CD4-positive, alpha-beta T cell treated with Interleukin-4 for 1 hour (primary cell): ENCODE measurements at regions not wholly inside any gene's neighbourhood (a gene's known extent, or its start where the extent isn't known, plus 50 kb on each side); places are given as distances from the start of the nearest gene placed in this dataset.

ENCODE experiments used
- DNase-seq, 2 donors: peaks; one replicate each; pipeline ENCODE4 v3.0.0-alpha.2; 2020 to 2022

- no peak for DNase-seq
These were observed 280.3 kb upstream of the JARID2 start for GRCh38 chr6:14965424-14966075.

- DNase-seq: no peak
These were observed 279.6 kb upstream of the JARID2 start for GRCh38 chr6:14966096-14966905.

- no peak for DNase-seq
These were observed 278.8 kb upstream of the JARID2 start for GRCh38 chr6:14966906-14967711.

GRCh38 chr6:14968056-14968637, 277.7 kb upstream of the JARID2 start:
- DNase-seq: no peak

- no peak for DNase-seq
These were observed 276.7 kb upstream of the JARID2 start for GRCh38 chr6:14969126-14969525.

- no peak for DNase-seq
These were observed 273.3 kb upstream of the JARID2 start for GRCh38 chr6:14972379-14973067.

GRCh38 chr6:14974372-14974771, 271.5 kb upstream of the JARID2 start:
- no peak for DNase-seq

GRCh38 chr6:14974792-14975470, 270.9 kb upstream of the JARID2 start:
- no peak for DNase-seq

GRCh38 chr6:14975471-14975817, 270.4 kb upstream of the JARID2 start:
- DNase-seq: no peak

GRCh38 chr6:14977747-14978382, 268.0 kb upstream of the JARID2 start:
- no peak for DNase-seq

GRCh38 chr6:14981960-14982359, 263.9 kb upstream of the JARID2 start:
- DNase-seq: peak in 1 of 2 donors; percentile 26

GRCh38 chr6:14983599-14984518, 262.0 kb upstream of the JARID2 start:
- DNase-seq: no peak

GRCh38 chr6:14984519-14984853, 261.4 kb upstream of the JARID2 start:
- no peak for DNase-seq

GRCh38 chr6:14985366-14985765, 260.5 kb upstream of the JARID2 start:
- DNase-seq: no peak

GRCh38 chr6:14986370-14986769, 259.5 kb upstream of the JARID2 start:
- no peak for DNase-seq

GRCh38 chr6:14987490-14987889, 258.4 kb upstream of the JARID2 start:
- no peak for DNase-seq

- no peak for DNase-seq
These were observed 253.5 kb upstream of the JARID2 start for GRCh38 chr6:14992382-14992781.

- no peak for DNase-seq
These were observed 250.7 kb upstream of the JARID2 start for GRCh38 chr6:14995208-14995607.

GRCh38 chr6:14995966-14996602, 249.8 kb upstream of the JARID2 start:
- DNase-seq: no peak

- DNase-seq: no peak
These were observed 249.0 kb upstream of the JARID2 start for GRCh38 chr6:14996892-14997291.
